G401 (cell line): ENCODE measurements at regions not wholly inside any gene's neighbourhood (a gene's known extent, or its start where the extent isn't known, plus 50 kb on each side); places are given as distances from the start of the nearest gene placed in this dataset.

Experiments used
- DNase-seq: peaks from one replicate; pipeline ENCODE4 v3.0.0-alpha.2; 2015; ENCODE audit warnings: low spot score
- in situ Hi-C: cut with HindIII; loops from 2 replicates; pipeline ENCODE4 v1.10.0; 2016; ENCODE audit warnings: low sequenced_read_pairs, mixed read lengths

DNA sequence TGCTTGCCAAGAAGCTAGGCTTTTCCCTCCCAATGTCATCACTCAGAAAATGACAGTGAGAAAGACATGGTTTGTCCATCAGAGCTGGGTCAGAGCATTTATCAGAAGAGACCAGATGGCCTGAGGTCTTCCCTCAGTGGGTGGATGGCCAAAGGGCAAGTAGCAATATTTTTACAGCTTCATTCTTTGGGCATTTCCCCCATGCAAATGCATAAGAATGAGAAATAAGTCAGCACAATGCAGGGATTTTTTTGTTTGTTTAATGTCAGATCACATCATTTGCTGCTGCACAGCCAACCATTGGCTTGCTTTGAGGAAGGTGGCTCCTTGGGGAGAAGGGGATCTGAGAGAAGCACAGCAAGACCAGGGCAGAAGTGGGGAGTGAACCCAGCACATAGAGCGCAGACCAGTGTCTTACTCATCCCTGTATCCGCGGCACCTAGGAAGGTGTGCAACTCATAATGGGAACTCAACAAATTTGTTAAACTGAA, 209.6 kb downstream of the SEMA6A start:
- in situ Hi-C loops, result no loop called here
- no peak for DNase-seq

DNA sequence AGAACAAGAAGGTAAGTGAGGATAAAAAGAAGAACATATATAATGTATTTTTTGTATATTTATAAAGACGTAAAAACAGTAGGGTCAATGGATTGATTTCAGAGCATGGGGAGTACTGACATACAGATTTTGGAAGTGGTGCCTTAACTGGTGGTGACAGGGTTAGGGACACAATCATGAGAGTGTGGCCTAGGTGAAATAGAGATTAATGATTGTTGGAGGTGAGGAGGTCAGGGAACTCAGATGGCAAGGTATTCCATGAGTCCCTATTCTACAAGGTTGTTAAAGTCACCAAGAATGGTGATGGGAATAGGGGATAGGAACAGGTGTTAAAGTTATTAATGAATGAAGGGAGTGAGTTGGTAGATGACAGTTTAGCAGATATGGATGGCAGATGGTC, 210.8 kb downstream of the SEMA6A start:
- in situ Hi-C loops, result no loop called here
- no peak for DNase-seq

DNA sequence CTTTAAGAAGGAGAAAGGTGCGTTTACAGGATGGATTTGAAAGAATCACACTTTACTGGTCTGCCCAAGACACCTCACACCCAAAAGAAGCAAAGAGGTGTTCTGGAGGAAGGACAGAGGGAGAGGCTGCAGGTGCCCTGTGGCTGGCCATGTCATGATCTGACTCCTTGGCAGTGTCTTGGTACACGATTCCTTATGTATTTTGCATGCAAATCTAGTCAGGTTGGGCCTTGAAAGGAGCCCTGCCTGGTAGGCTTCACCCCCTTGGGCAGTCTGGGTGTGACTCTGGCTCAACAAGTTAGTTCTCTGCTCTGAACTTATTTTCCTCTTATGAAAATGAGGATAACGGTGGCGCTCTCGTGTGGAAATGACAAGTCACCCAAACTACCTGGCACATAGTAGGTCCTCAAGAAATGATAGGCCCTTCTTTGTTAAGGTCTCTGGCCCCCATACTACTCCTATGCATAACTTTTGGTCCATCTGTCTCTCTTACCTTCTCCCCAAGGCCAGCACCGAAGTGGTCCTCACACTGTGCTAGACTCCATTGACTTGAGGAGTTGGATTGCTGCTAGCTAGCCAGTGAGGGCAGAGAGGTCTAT, 212.5 kb downstream of the SEMA6A start:
- in situ Hi-C loops, result no loop called here
- no peak for DNase-seq

- peak; percentile 62 for DNase-seq
- in situ Hi-C loops, result no loop called here
Observed at GRCh38 chr5:116361171-116361967, 213.3 kb downstream of the SEMA6A start.

- peak; percentile 86 for DNase-seq
- in situ Hi-C loops, result no loop called here
Observed at GRCh38 chr5:116360008-116360853, 214.4 kb downstream of the SEMA6A start.

- in situ Hi-C loops, result no loop called here
- DNase-seq, result no peak
Observed at GRCh38 chr5:116359592-116359991, 215.0 kb downstream of the SEMA6A start.

DNA sequence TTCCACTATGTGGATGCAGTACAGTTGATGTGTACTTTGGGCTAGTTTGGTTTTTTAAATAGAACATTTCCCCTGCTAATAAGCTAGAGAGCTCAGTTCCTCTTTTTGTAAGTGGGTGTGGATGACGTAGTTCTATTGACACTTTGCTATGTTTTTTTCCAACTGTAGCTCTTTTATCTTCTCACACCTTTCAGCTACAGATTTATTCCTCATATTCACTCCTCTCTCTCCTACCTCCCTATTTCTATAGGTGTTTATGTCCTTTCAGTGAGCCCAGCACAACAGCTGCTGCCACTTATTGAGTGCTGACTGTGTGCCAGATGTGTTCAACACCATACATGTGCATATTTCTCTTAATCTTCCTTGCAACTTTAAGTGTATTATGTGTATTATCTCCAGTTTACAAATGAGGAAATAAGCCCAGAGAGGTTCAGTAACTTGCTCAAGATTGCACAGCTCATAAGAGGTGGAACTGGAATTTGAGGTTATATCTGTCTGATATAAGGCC, 215.7 kb downstream of the SEMA6A start:
- DNase-seq, result no peak
- in situ Hi-C loops, result no loop called here

GRCh38 chr5:116358015-116358523, 216.6 kb downstream of the SEMA6A start:
- DNase-seq, result no peak
- in situ Hi-C loops, result no loop called here

DNA sequence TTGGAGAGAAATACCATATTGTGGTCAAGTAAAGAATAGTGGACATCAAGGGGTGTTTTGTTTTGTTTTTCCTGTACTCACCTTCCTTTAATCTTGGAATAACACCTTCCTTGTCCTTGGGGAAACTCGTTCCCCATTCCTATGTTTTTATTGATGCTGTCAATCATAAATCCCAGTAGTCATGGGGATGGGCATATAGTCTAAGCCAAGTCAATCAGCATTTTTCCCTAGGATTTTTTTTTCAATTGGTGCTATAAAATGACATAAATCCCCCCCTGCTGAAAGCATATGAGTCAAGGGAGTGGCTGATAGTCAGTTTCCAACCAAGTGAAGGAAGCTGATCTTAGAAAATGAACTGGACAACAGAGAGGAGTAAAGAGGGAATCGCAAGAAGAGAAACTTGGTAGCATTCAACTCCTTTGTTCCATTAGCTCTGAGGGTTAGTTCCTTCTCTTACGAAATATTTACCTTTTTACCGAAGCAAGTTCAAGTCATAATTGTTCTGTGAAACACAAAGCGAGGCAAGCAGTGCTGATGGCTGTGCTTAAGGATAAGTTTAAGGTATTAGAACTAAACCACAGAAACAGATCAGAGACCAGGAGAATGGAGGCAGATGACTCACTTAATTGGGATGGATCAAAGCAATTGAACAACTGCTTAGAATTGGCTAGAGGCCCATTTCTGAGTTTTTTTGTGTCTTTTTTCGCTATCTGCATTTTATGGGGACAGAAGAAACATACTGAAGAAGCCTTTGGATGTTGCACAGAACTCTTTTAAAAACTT, 218.6 kb downstream of the SEMA6A start:
- in situ Hi-C loops, result no loop called here
- DNase-seq, result no peak

- in situ Hi-C loops, result no loop called here
- DNase-seq, result no peak
Observed at GRCh38 chr5:116354699-116355098, 219.9 kb downstream of the SEMA6A start.

DNA sequence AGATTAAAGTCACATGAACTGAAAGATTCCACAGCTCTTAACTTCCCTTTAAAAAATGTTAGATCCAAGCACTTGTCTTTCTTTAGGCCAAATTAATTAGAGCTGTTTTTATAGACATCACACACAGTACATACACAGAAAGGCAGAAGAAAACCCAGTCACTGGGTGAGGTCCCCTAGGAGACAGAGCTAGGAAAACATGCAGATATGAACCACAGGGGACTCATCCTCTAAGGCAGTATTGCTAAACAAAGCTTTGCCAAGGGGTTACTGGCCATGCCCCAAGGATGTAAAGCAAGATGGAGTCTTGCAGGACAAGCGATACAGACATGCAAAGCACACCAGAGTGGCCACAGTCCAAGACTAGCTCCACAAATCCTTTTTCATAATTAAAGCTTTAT, 227.0 kb downstream of the SEMA6A start:
- in situ Hi-C loops, result no loop called here
- no peak for DNase-seq

- in situ Hi-C loops, result no loop called here
- DNase-seq, result no peak
Observed at GRCh38 chr5:116343961-116344360, 230.7 kb downstream of the SEMA6A start.
